ENCODE measurements at regions not wholly inside any gene's neighbourhood (a gene's known extent, or its start where the extent isn't known, plus 50 kb on each side); places are given as distances from the start of the nearest gene placed in this dataset.

GRCh38 chr18:22046473-22046872, 122.9 kb upstream of the GATA6 start:
- TF ChIP-seq, protein P1, sequence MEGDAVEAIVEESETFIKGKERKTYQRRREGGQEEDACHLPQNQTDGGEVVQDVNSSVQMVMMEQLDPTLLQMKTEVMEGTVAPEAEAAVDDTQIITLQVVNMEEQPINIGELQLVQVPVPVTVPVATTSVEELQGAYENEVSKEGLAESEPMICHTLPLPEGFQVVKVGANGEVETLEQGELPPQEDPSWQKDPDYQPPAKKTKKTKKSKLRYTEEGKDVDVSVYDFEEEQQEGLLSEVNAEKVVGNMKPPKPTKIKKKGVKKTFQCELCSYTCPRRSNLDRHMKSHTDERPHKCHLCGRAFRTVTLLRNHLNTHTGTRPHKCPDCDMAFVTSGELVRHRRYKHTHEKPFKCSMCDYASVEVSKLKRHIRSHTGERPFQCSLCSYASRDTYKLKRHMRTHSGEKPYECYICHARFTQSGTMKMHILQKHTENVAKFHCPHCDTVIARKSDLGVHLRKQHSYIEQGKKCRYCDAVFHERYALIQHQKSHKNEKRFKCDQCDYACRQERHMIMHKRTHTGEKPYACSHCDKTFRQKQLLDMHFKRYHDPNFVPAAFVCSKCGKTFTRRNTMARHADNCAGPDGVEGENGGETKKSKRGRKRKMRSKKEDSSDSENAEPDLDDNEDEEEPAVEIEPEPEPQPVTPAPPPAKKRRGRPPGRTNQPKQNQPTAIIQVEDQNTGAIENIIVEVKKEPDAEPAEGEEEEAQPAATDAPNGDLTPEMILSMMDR (IDR thresholded peaks at IDR 0.05; ENCODE audit: control insufficient read depth, extremely low read depth, insufficient read depth) = no peak
- no peak for DNase-seq (ENCODE audit: low read depth)
- no peak overlapping the region for H3K4me3 ChIP-seq (ENCODE audit: low read depth, low read length)

DNA sequence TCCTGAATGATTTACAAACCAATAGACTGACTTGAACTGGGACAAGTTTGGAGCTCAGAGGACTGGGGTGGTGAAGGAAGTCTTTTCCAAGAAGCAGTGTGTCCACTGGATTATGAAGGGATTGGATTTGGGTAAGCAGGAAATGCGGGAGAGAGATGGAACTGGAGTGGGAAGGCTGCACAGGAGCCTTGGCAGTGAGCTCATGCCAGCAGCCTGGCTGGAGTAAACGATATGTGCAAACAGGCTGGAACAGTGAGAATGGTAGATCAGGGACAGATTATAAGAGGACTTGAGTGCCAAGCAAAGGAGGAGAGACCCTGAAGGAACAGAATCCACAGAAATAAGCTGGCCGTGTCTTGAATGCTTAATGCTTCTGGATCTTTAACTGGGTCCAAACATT, 121.9 kb upstream of the GATA6 start:
- peak; percentile 70 for DNase-seq (ENCODE audit: low read depth)
- no peak overlapping the region for H3K4me3 ChIP-seq (ENCODE audit: low read depth, low read length)
- TF ChIP-seq, protein P1 (IDR thresholded peaks at IDR 0.05; ENCODE audit: control insufficient read depth, extremely low read depth, insufficient read depth) = no peak

GRCh38 chr18:22048221-22048620, 121.2 kb upstream of the GATA6 start:
- no peak for DNase-seq (ENCODE audit: low read depth)
- TF ChIP-seq, protein P1 (IDR thresholded peaks at IDR 0.05; ENCODE audit: control insufficient read depth, extremely low read depth, insufficient read depth) = no peak
- H3K4me3 ChIP-seq (ENCODE audit: low read depth, low read length) = no peak overlapping the region

DNA sequence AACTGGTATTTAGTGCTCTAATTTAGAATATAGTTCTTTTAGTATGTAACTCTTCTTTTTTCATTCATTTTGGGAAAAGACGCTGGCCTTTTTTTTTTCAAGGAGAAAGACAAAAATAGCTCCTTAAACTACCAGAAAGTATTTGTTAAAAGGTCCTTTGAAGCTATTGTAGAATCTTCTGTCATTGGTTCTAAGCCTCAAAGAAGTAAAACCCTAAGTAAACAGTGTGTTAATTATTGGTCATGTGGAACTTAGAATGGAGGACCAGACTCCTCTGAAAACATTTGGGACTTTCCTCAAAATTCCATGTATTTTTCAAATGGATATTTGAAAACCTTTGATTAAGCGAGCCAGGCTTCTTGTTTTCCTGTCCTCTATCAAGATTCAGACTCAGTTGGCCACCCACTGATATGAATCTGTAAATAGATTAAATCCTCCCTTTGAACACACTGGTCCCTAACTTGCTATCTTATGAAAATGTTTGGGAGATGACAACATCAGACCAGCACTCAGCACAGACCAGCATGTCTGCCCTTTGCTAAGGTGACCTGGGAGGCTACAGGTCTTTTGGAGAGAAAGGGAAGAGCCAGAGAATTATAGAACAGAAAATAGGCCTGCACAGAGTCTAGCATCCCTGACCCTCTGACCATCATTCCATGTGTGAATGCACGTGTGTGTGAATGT, 120.3 kb upstream of the GATA6 start:
- no peak overlapping the region for H3K4me3 ChIP-seq (ENCODE audit: low read depth, low read length)
- no peak for DNase-seq (ENCODE audit: low read depth)
- TF ChIP-seq, protein P1 (IDR thresholded peaks at IDR 0.05; ENCODE audit: control insufficient read depth, extremely low read depth, insufficient read depth) = no peak

- no peak for DNase-seq (ENCODE audit: low read depth)
- TF ChIP-seq, protein P1 (IDR thresholded peaks at IDR 0.05; ENCODE audit: control insufficient read depth, extremely low read depth, insufficient read depth) = no peak
- no peak overlapping the region for H3K4me3 ChIP-seq (ENCODE audit: low read depth, low read length)
Observed at GRCh38 chr18:22052405-22053105, 116.8 kb upstream of the GATA6 start.

DNA sequence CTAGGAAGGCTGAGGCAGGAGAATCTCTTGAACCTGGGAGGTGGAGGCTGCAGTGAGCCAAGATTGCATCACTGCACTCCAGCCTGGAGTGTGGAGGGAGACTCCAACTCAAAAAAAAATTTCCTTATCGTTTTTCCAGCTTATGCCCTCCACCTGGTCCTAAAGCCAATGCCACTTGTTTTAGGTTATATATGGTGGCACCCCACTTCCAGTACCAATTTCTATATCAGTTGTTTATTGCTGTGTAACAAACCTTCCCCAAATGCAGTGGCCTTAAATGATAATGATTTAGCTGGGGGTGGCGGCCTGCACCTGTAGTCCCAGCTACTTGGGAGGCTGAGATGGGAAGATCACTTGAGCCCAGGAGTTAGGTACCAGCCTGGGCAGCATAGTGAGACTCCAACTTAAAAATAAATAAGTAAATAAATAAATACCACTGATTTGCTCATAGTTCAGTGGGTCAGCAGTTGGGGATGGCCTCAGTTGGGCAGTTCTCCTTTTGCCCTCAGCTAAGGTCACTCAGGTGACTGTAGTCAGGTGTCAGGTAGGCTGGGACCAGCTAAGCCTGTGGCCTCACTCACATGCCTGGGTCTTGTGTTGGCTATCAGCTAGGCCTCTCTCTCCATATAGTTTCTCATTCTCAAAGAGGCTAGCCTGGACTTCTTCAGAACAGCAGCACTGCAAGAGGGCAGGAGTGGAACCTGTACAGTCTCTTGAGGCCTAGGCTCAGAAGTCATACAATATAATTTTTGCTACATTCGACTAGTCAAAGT, 113.7 kb upstream of the GATA6 start:
- no peak for DNase-seq (ENCODE audit: low read depth)
- H3K4me3 ChIP-seq (ENCODE audit: low read depth, low read length) = no peak overlapping the region
- TF ChIP-seq, protein P1 (IDR thresholded peaks at IDR 0.05; ENCODE audit: control insufficient read depth, extremely low read depth, insufficient read depth) = no peak

All from LNCaP clone FGC (cell line).